Neural progenitor cell (in vitro differentiated cells): ENCODE measurements at regions not wholly inside any gene's neighbourhood (a gene's known extent, or its start where the extent isn't known, plus 50 kb on each side); places are given as distances from the start of the nearest gene placed in this dataset.

Experiments used
- EZH2 ChIP-seq: fragments of 200-600 bp; sonication (generic); IDR thresholded peaks from 2 replicates; pipeline ENCODE4 v1.6.1; 2017; ENCODE audit warnings: antibody characterized with exemption, mild to moderate bottlenecking, moderate library complexity
- EZH2phosphoT487 ChIP-seq: fragments of 200-600 bp; sonication (generic); IDR thresholded peaks from 2 replicates; pipeline ENCODE4 v1.6.1; 2017; ENCODE audit warnings: antibody characterized with exemption
- TF ChIP-seq, protein P1 (sequence below): fragments of 200-600 bp; sonication (generic); IDR thresholded peaks from 2 replicates; pipeline ENCODE4 v1.5.1; 2017; ENCODE audit warnings: antibody characterized with exemption, mild to moderate bottlenecking

DNA sequence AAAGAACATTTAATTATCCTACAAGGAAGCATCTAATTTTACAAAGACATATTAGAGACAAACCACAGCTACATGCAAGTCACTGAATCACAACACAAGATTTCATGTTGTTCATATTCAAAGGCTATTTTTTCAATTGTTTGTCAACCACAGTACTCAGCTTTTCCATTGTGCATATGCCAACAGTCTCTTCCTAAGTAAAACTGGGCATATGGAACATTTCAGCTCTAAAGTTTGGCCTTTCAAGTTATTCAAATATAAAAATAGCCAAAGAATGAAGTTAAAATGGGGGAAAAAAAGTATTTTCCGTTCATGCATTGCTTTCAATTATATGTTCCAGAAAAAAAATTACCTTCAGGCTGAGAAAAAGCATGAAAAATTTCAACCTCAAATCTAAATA, 537.9 kb downstream of the PLXDC2 start:
- TF ChIP-seq, protein P1, sequence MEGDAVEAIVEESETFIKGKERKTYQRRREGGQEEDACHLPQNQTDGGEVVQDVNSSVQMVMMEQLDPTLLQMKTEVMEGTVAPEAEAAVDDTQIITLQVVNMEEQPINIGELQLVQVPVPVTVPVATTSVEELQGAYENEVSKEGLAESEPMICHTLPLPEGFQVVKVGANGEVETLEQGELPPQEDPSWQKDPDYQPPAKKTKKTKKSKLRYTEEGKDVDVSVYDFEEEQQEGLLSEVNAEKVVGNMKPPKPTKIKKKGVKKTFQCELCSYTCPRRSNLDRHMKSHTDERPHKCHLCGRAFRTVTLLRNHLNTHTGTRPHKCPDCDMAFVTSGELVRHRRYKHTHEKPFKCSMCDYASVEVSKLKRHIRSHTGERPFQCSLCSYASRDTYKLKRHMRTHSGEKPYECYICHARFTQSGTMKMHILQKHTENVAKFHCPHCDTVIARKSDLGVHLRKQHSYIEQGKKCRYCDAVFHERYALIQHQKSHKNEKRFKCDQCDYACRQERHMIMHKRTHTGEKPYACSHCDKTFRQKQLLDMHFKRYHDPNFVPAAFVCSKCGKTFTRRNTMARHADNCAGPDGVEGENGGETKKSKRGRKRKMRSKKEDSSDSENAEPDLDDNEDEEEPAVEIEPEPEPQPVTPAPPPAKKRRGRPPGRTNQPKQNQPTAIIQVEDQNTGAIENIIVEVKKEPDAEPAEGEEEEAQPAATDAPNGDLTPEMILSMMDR: no peak
- no peak for TF ChIP-seq EZH2
- TF ChIP-seq EZH2phosphoT487: no peak
